ENCODE measurements at regions not wholly inside any gene's neighbourhood (a gene's known extent, or its start where the extent isn't known, plus 50 kb on each side); places are given as distances from the start of the nearest gene placed in this dataset.

- 41% methylated on average over 7 of the region's 8 CpGs for WGBS (ENCODE audit: insufficient coverage)
- H3K36me3 Mint-ChIP-seq: no peaks in the 10 kb centered on the region
- no peaks in the 10 kb centered on the region for H3K27me3 ChIP-seq (ENCODE audit: control insufficient read depth in 2 of 2, insufficient read depth in 2 of 2, low read length in 2 of 2)
- H3K4me3 Mint-ChIP-seq: peak overlapping the region in 1 of 2 donors; percentile 28
- peaks cover 2 to 3% of the 10 kb centered on the region in 2 donors for H3K9me3 ChIP-seq (replicated peaks in 1 of 2; ENCODE audit: control insufficient read depth in 1 of 2, insufficient read depth in 1 of 2, low read length in 2 of 2)
- no peaks in the 10 kb centered on the region for H3K4me1 Mint-ChIP-seq
- H3K27ac ChIP-seq (ENCODE audit: low read depth in 1 of 2, low read length in 2 of 2): no peak overlapping the region
- peaks cover 5 to 13% (median 9%) of the 10 kb centered on the region in 3 donors for H3K27me3 Mint-ChIP-seq (ENCODE audit: low read depth in 3 of 3)
- no peak overlapping the region for H3K9ac ChIP-seq (ENCODE audit: insufficient read depth, low read length, poor library complexity, severe bottlenecking)
- no peak overlapping the region for H3K27ac Mint-ChIP-seq
- no peaks in the 10 kb centered on the region for H4K20me1 ChIP-seq (ENCODE audit: insufficient read depth, low read length)
- DNase-seq: no peak
- no peaks in the 10 kb centered on the region for H3K4me1 ChIP-seq (ENCODE audit: control insufficient read depth in 1 of 2, insufficient read depth in 2 of 2, low read length in 2 of 2)
- no peak overlapping the region for H3K4me3 ChIP-seq (replicated peaks in 1 of 3; ENCODE audit: low read depth in 2 of 3, low read length in 3 of 3)
- no peak overlapping the region for H3K4me2 ChIP-seq (replicated peaks; ENCODE audit: extremely low read depth, low read length, poor library complexity, severe bottlenecking)
- H3K79me2 ChIP-seq (ENCODE audit: insufficient read depth, low read length): no peaks in the 10 kb centered on the region
- peaks cover 0 to 10% (median 3%) of the 10 kb centered on the region in 7 donors for H3K9me3 Mint-ChIP-seq
- intact Hi-C loops (cut with micrococcal nuclease): no loop called here
- H2AFZ ChIP-seq (ENCODE audit: insufficient read depth, low read depth, low read length, poor library complexity, severe bottlenecking): no peak overlapping the region
- H3K36me3 ChIP-seq (replicated peaks in 1 of 2; ENCODE audit: control insufficient read depth in 1 of 2, insufficient read depth in 2 of 2, low read length in 2 of 2): no peaks in the 10 kb centered on the region
- TF ChIP-seq CTCF (IDR thresholded peaks at IDR 0.05): no peak
These were observed 265.9 kb downstream of the PRDM2 start for GRCh38 chr1:13965770-13966398.

GRCh38 chr1:13967707-13968106, 267.7 kb downstream of the PRDM2 start:
- Mint-ChIP-seq H3K4me3 (no peak overlapping the region), H3K27ac (no peak overlapping the region), H3K9me3 (peaks cover 0 to 12% (median 8%) of the 10 kb centered on the region in 7 donors), H3K4me1 (no peaks in the 10 kb centered on the region), H3K36me3 (no peaks in the 10 kb centered on the region), H3K27me3 (ENCODE audit: low read depth in 3 of 3) (peaks cover 5 to 11% (median 8%) of the 10 kb centered on the region in 3 donors)
- Histone ChIP-seq H3K36me3 (replicated peaks in 1 of 2; ENCODE audit: control insufficient read depth in 1 of 2, insufficient read depth in 2 of 2, low read length in 2 of 2) (no peaks in the 10 kb centered on the region), H3K4me2 (replicated peaks; ENCODE audit: extremely low read depth, low read length, poor library complexity, severe bottlenecking) (no peak overlapping the region), H3K4me3 (replicated peaks in 1 of 3; ENCODE audit: low read depth in 2 of 3, low read length in 3 of 3) (no peak overlapping the region), H3K27ac (ENCODE audit: low read depth in 1 of 2, low read length in 2 of 2) (no peak overlapping the region), H3K27me3 (ENCODE audit: control insufficient read depth in 2 of 2, insufficient read depth in 2 of 2, low read length in 2 of 2) (no peaks in the 10 kb centered on the region), H3K9me3 (replicated peaks in 1 of 2; ENCODE audit: control insufficient read depth in 1 of 2, insufficient read depth in 1 of 2, low read length in 2 of 2) (peaks cover 4 to 8% of the 10 kb centered on the region in 2 donors), H3K4me1 (ENCODE audit: control insufficient read depth in 1 of 2, insufficient read depth in 2 of 2, low read length in 2 of 2) (no peaks in the 10 kb centered on the region), H4K20me1 (ENCODE audit: insufficient read depth, low read length) (no peaks in the 10 kb centered on the region), H2AFZ (ENCODE audit: insufficient read depth, low read depth, low read length, poor library complexity, severe bottlenecking) (no peak overlapping the region), H3K9ac (ENCODE audit: insufficient read depth, low read length, poor library complexity, severe bottlenecking) (no peak overlapping the region), H3K79me2 (ENCODE audit: insufficient read depth, low read length) (no peaks in the 10 kb centered on the region)
- DNase-seq: no peak
- intact Hi-C loops (cut with micrococcal nuclease): no loop called here
- 88% methylated on average over 4 of the region's 4 CpGs for WGBS (ENCODE audit: insufficient coverage)
- no peak for TF ChIP-seq CTCF (IDR thresholded peaks at IDR 0.05)
